Upper lobe of left lung (tissue), 6 donors: ENCODE measurements at regions not wholly inside any gene's neighbourhood (a gene's known extent, or its start where the extent isn't known, plus 50 kb on each side); places are given as distances from the start of the nearest gene placed in this dataset.

ENCODE experiments used
- ATAC-seq, 2 donors: fragments of 200-7000 bp; cut with Tn5 transposase; one replicate each; pipeline ENCODE4 v1.9.1; 2022; ENCODE audit warnings: mild to moderate bottlenecking in 2 of 2, moderate library complexity in 2 of 2; ENCODE audit not compliant: low FRiP score in 2 of 2
- DNase-seq, 2 donors: peaks; one replicate each; pipeline ENCODE4 v3.0.0-alpha.2; 2019 to 2020
- H3K27ac ChIP-seq, 4 donors: fragments of 200-600 bp; sonication (generic); one replicate each; pipeline ENCODE4 v1.5.1; 2016 to 2019
- H3K27me3 ChIP-seq, 4 donors: fragments of 200-600 bp; sonication (generic); one replicate each; pipeline ENCODE4 v1.5.1; 2017 to 2019
- H3K36me3 ChIP-seq, 4 donors: fragments of 200-600 bp; sonication (generic); one replicate each; pipeline ENCODE4 v1.5.1; 2016 to 2019
- H3K4me1 ChIP-seq, 4 donors: fragments of 200-600 bp; sonication (generic); one replicate each; pipeline ENCODE4 v1.5.1; 2018 to 2019
- H3K4me3 ChIP-seq, 4 donors: fragments of 200-600 bp; sonication (generic); one replicate each; pipeline ENCODE4 v1.5.1; 2017 to 2019; ENCODE audit warnings: mild to moderate bottlenecking in 2 of 4, moderate library complexity in 1 of 4
- H3K9me3 ChIP-seq, 4 donors: fragments of 200-600 bp; sonication (generic); one replicate each; pipeline ENCODE4 v1.5.1; 2018 to 2019
- EP300 ChIP-seq, 4 donors: sonication (generic); formaldehyde crosslinking; IDR thresholded peaks; one replicate each; pipeline ENCODE4 v1.5.1; 2017; ENCODE audit warnings: antibody characterized with exemption in 4 of 4, control low read depth in 2 of 4
- POLR2A ChIP-seq, 4 donors: fragments of 450-650 bp; IDR thresholded peaks; one replicate each; pipeline ENCODE4 v1.5.1; 2016 to 2017; ENCODE audit warnings: antibody characterized with exemption in 4 of 4, mild to moderate bottlenecking in 2 of 4
- POLR2AphosphoS5 ChIP-seq, 2 donors: sonication (generic); formaldehyde crosslinking; IDR thresholded peaks; one replicate each; pipeline ENCODE4 v1.5.1; 2017; ENCODE audit warnings: antibody characterized with exemption in 2 of 2
- WGBS, 2 donors: methylation state at CpG; one replicate each; pipeline ENCODE4 v1.1.5; 2017 to 2018; 5-methylcytosine and 5-hydroxymethylcytosine counted together
- TF ChIP-seq, protein P1 (sequence below), 6 experiments: fragments of 450-650 bp in 4 of 6; fragments of 200-600 bp in 2 of 6; sonication (generic) in 2 of 6; IDR thresholded peaks; one replicate each; pipeline ENCODE4 v1.5.1; 2016 to 2019; ENCODE audit warnings: antibody characterized with exemption in 6 of 6
- donor health status: DM: no; HTN: no; CAD: no; lungs with moderate emphysema.
- donor health status: DM: no; HTN: yes; CAD: no; lungs with severe emphysema.

DNA sequence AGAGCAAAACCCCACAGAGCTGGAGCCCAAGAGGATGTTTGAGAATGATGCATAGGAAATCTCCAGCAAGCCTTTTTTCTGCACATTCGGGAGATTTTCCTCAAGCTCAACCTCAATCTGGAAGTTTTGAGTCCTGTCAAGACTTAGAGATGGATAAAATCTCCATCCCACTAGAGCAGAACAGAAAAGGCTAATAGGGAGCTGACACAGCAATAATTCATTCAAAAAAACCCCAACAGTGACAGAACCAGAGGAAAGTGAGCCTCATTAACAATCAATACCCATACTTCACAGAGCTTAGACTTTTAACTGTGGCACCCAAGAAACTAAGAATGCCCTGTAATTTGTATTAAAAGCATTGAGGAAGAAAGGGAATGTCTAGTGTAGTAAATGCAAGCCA lies 115.9 kb upstream of the BDNF start:
- ATAC-seq (no peak), DNase-seq (no peak)
- 81 to 87% methylated on average over 1 of the region's 1 CpG for WGBS, 2 donors
- Histone ChIP-seq H3K4me3 (no peak overlapping the region), H3K4me1 (no peaks in the 10 kb centered on the region), H3K9me3 (no peaks in the 10 kb centered on the region), H3K27me3 (no peaks in the 10 kb centered on the region), H3K27ac (no peak overlapping the region), H3K36me3 (no peaks in the 10 kb centered on the region)
- no peak for TF ChIP-seq POLR2AphosphoS5 (IDR thresholded peaks at IDR 0.05)
- no peak for TF ChIP-seq EP300 (IDR thresholded peaks at IDR 0.05)
- TF ChIP-seq, protein P1, sequence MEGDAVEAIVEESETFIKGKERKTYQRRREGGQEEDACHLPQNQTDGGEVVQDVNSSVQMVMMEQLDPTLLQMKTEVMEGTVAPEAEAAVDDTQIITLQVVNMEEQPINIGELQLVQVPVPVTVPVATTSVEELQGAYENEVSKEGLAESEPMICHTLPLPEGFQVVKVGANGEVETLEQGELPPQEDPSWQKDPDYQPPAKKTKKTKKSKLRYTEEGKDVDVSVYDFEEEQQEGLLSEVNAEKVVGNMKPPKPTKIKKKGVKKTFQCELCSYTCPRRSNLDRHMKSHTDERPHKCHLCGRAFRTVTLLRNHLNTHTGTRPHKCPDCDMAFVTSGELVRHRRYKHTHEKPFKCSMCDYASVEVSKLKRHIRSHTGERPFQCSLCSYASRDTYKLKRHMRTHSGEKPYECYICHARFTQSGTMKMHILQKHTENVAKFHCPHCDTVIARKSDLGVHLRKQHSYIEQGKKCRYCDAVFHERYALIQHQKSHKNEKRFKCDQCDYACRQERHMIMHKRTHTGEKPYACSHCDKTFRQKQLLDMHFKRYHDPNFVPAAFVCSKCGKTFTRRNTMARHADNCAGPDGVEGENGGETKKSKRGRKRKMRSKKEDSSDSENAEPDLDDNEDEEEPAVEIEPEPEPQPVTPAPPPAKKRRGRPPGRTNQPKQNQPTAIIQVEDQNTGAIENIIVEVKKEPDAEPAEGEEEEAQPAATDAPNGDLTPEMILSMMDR (IDR thresholded peaks at IDR 0.05) = no peak
- TF ChIP-seq POLR2A (IDR thresholded peaks at IDR 0.05) = no peak

DNA sequence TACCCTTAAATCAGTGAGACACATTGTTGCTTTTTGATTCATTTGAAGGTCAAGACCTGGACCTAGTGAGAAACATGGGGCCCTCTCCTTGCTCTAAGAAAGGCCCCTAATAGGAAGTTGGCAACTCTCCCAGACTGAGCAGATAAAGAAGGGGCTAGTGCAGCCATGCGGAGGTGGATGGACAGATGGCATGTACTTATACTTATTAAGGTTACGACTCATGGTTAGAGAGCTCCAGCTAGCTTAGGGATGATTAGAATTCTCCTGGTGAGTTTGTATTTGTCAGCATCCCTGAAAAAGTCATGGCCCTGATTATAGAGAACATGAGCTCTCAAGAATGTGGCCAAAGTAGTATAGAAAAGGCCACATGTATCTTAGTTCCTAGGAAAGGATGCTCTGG lies 112.1 kb upstream of the BDNF start:
- DNase-seq (no peak), ATAC-seq (no peak)
- Histone ChIP-seq H3K4me3 (no peak overlapping the region), H3K27me3 (no peaks in the 10 kb centered on the region), H3K9me3 (no peaks in the 10 kb centered on the region), H3K4me1 (no peaks in the 10 kb centered on the region), H3K36me3 (no peaks in the 10 kb centered on the region), H3K27ac (no peak overlapping the region)
- 80 to 86% methylated on average over 2 of the region's 2 CpGs for WGBS, 2 donors
- TF ChIP-seq EP300 (IDR thresholded peaks at IDR 0.05) (no peak), POLR2A (IDR thresholded peaks at IDR 0.05) (no peak), POLR2AphosphoS5 (IDR thresholded peaks at IDR 0.05) (no peak)
- TF ChIP-seq, protein P1 (IDR thresholded peaks at IDR 0.05) = no peak

DNA sequence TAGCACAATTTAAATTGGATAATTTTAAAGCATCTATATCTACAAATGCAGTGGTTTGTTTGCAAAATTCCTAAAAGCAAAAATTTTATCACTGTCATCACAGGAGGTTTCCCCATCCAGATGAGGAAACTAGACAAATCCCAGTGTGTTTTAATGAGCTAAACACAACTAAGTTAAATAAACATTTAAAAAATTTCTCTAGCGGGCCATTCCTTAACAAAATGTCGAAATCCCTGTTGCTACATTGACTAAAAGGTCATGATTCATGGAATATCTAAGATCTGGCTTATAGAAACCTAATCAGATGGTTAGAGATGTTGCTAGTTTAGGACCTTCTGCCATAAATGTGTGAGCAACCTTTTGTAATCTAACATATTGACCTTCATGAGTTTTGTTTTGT lies 107.3 kb upstream of the BDNF start:
- 58 to 62% methylated on average over 2 of the region's 2 CpGs for WGBS, 2 donors
- H3K27me3 ChIP-seq = no peaks in the 10 kb centered on the region

DNA sequence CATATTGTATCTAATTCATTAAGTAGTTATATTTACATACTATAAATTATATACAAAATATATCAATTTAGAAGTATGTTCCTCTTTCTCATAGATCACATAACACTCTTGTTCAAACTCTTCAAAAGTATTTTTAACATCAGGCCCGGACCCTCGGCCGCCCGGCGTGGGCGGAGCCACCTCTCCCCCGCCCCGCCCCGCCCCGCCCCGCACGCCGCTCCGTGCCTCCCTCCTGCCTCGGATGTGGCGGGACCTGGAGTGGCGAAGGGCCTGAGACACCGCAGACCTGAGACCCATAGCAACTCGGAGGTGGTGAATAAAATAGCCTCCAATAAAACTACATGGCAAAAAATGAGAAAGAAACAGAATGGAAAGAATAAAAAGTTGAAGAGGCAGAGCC lies 105.9 kb upstream of the BDNF start:
- DNase-seq (peak in 1 of 2 donors; percentile 64), ATAC-seq (no peak)
- H3K9me3 ChIP-seq = no peaks in the 10 kb centered on the region
- H3K27ac ChIP-seq = no peak overlapping the region
- TF ChIP-seq EP300 (IDR thresholded peaks at IDR 0.05) = no peak
- no peak for TF ChIP-seq POLR2A (IDR thresholded peaks at IDR 0.05)
- TF ChIP-seq, protein P1 (IDR thresholded peaks at IDR 0.05) = no peak
- no peak for TF ChIP-seq POLR2AphosphoS5 (IDR thresholded peaks at IDR 0.05)
- H3K36me3 ChIP-seq = no peaks in the 10 kb centered on the region
- H3K27me3 ChIP-seq = no peaks in the 10 kb centered on the region
- H3K4me1 ChIP-seq = no peaks in the 10 kb centered on the region
- no peak overlapping the region for H3K4me3 ChIP-seq
- 65 to 78% methylated on average over 19 of the region's 19 CpGs for WGBS, 2 donors

More for the DNA sequence above, 107.3 kb upstream of the BDNF start:
- H3K36me3 ChIP-seq = no peaks in the 10 kb centered on the region
- no peaks in the 10 kb centered on the region for H3K4me1 ChIP-seq
- no peak overlapping the region for H3K4me3 ChIP-seq
- DNase-seq (no peak), ATAC-seq (no peak)
- no peaks in the 10 kb centered on the region for H3K9me3 ChIP-seq
- H3K27ac ChIP-seq = no peak overlapping the region
- TF ChIP-seq, protein P1 (IDR thresholded peaks at IDR 0.05) = no peak
- TF ChIP-seq EP300 (IDR thresholded peaks at IDR 0.05) (no peak), POLR2A (IDR thresholded peaks at IDR 0.05) (no peak), POLR2AphosphoS5 (IDR thresholded peaks at IDR 0.05) (no peak)
